Endothelial cell of umbilical vein (primary cell): ENCODE measurements at regions not wholly inside any gene's neighbourhood (a gene's known extent, or its start where the extent isn't known, plus 50 kb on each side); places are given as distances from the start of the nearest gene placed in this dataset.

Source experiments
- BruUV-seq: library from RNA; stranded (reverse); fragments of 400-500 nt; replicated peaks from 2 replicates; lab custom pipeline; 2021; lab: Mats Ljungman, UMichigan
- CTCF ChIA-PET: fragments of 300-600, 350-600 bp; sonication (Branson Sonifier 250); formaldehyde crosslinking; loops from one replicate; lab custom pipeline; 2021; ENCODE audit warnings: antibody characterized with exemption, inconsistent platforms; lab: Charles Lee
- POLR2A ChIA-PET: fragments of 300-600, 350-600 bp; sonication (Branson Sonifier 250); formaldehyde crosslinking; loops from one replicate; lab custom pipeline; 2021; ENCODE audit warnings: antibody characterized with exemption, inconsistent platforms; lab: Charles Lee
- DNase-seq: peaks from one replicate; pipeline ENCODE4 v3.0.0-alpha.2; 2011; ENCODE audit warnings: low read depth, low spot score
- FAIRE-seq: peaks from 2 replicates; lab custom pipeline; 2011; peaks lifted over from hg19 to GRCh38; lab: Jason Lieb, UNC
- H2AFZ ChIP-seq: 2 replicates; pipeline ENCODE4 v1.6.0; 2012; ENCODE audit warnings: low read depth, low read length, control low read depth, inconsistent platforms
- H3K27ac ChIP-seq: 2 replicates; pipeline ENCODE4 v1.5.1; 2011; ENCODE audit warnings: low read depth, mild to moderate bottlenecking, control low read depth, low read length, moderate library complexity; ENCODE audit not compliant: insufficient read depth
- H3K27me3 ChIP-seq, 2 experiments: 2 replicates each; pipeline versions ENCODE4 v1.6.0 to v1.6.1; 2011; ENCODE audit warnings: low read length in 2 of 2, mixed read lengths in 1 of 2; ENCODE audit not compliant: control insufficient read depth in 2 of 2, insufficient read depth in 2 of 2
- H3K36me3 ChIP-seq, 2 experiments: 2 replicates in 1 of 2; 3 replicates in 1 of 2; pipeline ENCODE4 v1.5.1; 2011; ENCODE audit warnings: low read length in 2 of 2, mild to moderate bottlenecking in 1 of 2, moderate library complexity in 1 of 2; ENCODE audit not compliant: control insufficient read depth in 2 of 2, insufficient read depth in 2 of 2; ENCODE audit errors: extremely low read depth in 1 of 2
- H3K4me1 ChIP-seq: 3 replicates; pipeline ENCODE4 v1.5.1; 2011; ENCODE audit warnings: mild to moderate bottlenecking, low read length; ENCODE audit not compliant: control insufficient read depth, insufficient read depth; ENCODE audit errors: extremely low read depth
- H3K4me2 ChIP-seq: 2 replicates; pipeline ENCODE4 v1.6.1; 2011; ENCODE audit warnings: low read length, control low read depth, mixed read lengths; ENCODE audit not compliant: insufficient read depth
- H3K4me3 ChIP-seq, 3 experiments: fragments of 200-600 bp in 1 of 3; sonication (generic), shearing (Covaris generic) in 1 of 3; replicated peaks in 1 of 3; 2 replicates each; pipeline ENCODE4 v1.5.1; 2011 to 2016; ENCODE audit warnings: control low read depth in 3 of 3, low read length in 3 of 3, mild to moderate bottlenecking in 2 of 3, inconsistent platforms in 1 of 3, low read depth in 1 of 3, moderate library complexity in 1 of 3; ENCODE audit not compliant: insufficient read depth in 1 of 3
- H3K79me2 ChIP-seq: 2 replicates; pipeline ENCODE4 v1.6.0; 2012; ENCODE audit warnings: low read length, inconsistent platforms; ENCODE audit not compliant: control insufficient read depth, insufficient read depth
- H3K9ac ChIP-seq: replicated peaks from 2 replicates; pipeline ENCODE3; 2011; ENCODE audit warnings: low read length, control low read depth; ENCODE audit not compliant: insufficient read depth; ENCODE audit errors: extremely low read depth
- H3K9me1 ChIP-seq: replicated peaks from 3 replicates; pipeline ENCODE4 v1.6.0; 2011; ENCODE audit warnings: mild to moderate bottlenecking, low read length; ENCODE audit not compliant: control insufficient read depth, insufficient read depth; ENCODE audit errors: extremely low read depth
- H3K9me3 ChIP-seq: replicated peaks from 2 replicates; pipeline ENCODE4 v1.5.1; 2012; ENCODE audit warnings: low read length, inconsistent platforms; ENCODE audit not compliant: control insufficient read depth, insufficient read depth
- H4K20me1 ChIP-seq: replicated peaks from 2 replicates; pipeline ENCODE3; 2011; ENCODE audit warnings: mild to moderate bottlenecking, low read length; ENCODE audit not compliant: control insufficient read depth, insufficient read depth; ENCODE audit errors: extremely low read depth
- EZH2 ChIP-seq: IDR thresholded peaks from 2 replicates; pipeline ENCODE4 v1.6.1; 2012; ENCODE audit warnings: borderline replicate concordance, low read depth, mild to moderate bottlenecking, moderate library complexity, low read length, inconsistent platforms; ENCODE audit not compliant: severe bottlenecking
- FOS ChIP-seq: IDR thresholded peaks from 2 replicates; pipeline ENCODE4 v1.6.1; 2011; ENCODE audit warnings: mild to moderate bottlenecking, low read length, moderate library complexity, borderline replicate concordance; ENCODE audit not compliant: insufficient read depth
- GATA2 ChIP-seq: IDR thresholded peaks from 2 replicates; pipeline ENCODE4 v1.7.0; 2011; ENCODE audit warnings: low read depth, mild to moderate bottlenecking, moderate library complexity, mixed read lengths, low read length; ENCODE audit not compliant: insufficient read length, insufficient read depth
- JUN ChIP-seq: IDR thresholded peaks from 2 replicates; pipeline ENCODE4 v1.6.1; 2011; ENCODE audit warnings: borderline replicate concordance, low read depth; ENCODE audit not compliant: insufficient read length, insufficient read depth
- MYC ChIP-seq: IDR thresholded peaks from one replicate; pipeline ENCODE4 v1.6.1; 2011; ENCODE audit warnings: mild to moderate bottlenecking, low read depth, low read length
- POLR2A ChIP-seq: IDR thresholded peaks from 2 replicates; pipeline ENCODE4 v1.6.1; 2012; ENCODE audit warnings: low read depth, mild to moderate bottlenecking, control low read depth, low read length
- POLR2AphosphoS5 ChIP-seq: IDR thresholded peaks from 2 replicates; pipeline ENCODE4 v1.6.1; 2012; ENCODE audit warnings: low read depth, mild to moderate bottlenecking, control low read depth, low read length, moderate library complexity; ENCODE audit not compliant: insufficient read depth
- dilution Hi-C: fragments of 300-500 bp; cut with MboI; formaldehyde crosslinking; loops from one replicate; pipeline ENCODE4 v1.15.0; 2019; ENCODE audit warnings: low sequenced_read_pairs; ENCODE audit not compliant: extremely low pct_ligation_motif_present
- intact Hi-C: fragments of 100-400 bp; cut with micrococcal nuclease; formaldehyde crosslinking; loops from one replicate; pipeline ENCODE4 v1.10.0; 2022
- TF ChIP-seq, protein P1 (sequence below), 2 donors: IDR thresholded peaks; 1 replicate in 1 of 2; 2 replicates in 1 of 2; pipeline ENCODE4 v1.5.1; 2011; ENCODE audit warnings: low read length in 2 of 2, mild to moderate bottlenecking in 2 of 2, moderate library complexity in 2 of 2, control low read depth in 1 of 2, inconsistent platforms in 1 of 2, low read depth in 1 of 2; ENCODE audit not compliant: insufficient read depth in 1 of 2; ENCODE audit errors: extremely low read depth in 1 of 2
- TF ChIP-seq, protein P2 (sequence below): IDR thresholded peaks from 2 replicates; pipeline ENCODE4 v1.6.1; 2011; ENCODE audit not compliant: insufficient read depth, insufficient read length

DNA sequence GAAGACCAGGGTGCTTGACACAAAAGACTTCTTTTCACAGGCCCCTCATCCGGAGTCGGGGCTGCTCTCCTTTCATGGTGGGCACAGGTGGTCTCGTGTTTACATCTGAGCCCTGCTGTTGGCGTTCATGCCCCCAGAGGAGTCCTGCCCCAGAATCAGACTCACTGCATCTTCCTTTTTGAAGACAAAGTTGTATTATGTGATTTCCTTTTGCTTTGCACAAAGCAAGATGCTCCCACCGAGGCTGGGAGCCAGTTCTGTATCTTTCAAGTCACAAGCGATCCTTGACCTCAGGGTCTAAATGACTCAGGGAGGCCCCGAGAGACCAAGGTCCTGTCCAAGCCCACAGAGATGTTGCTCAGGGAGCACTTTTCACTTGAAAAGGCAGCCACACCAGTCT lies 330.5 kb downstream of the THBS2 start:
- Histone ChIP-seq H3K36me3 (no peaks in the 10 kb centered on the region), H4K20me1 (no peaks in the 10 kb centered on the region), H3K79me2 (no peaks in the 10 kb centered on the region), H3K4me3 (no peak overlapping the region), H2AFZ (no peak overlapping the region), H3K27me3 (no peaks in the 10 kb centered on the region), H3K9me1 (no peaks in the 10 kb centered on the region), H3K9me3 (no peaks in the 10 kb centered on the region), H3K9ac (no peak overlapping the region), H3K4me2 (no peak overlapping the region), H3K27ac (no peak overlapping the region), H3K4me1 (no peaks in the 10 kb centered on the region)
- POLR2A ChIA-PET = no interaction called here
- CTCF ChIA-PET = no interaction called here
- dilution Hi-C loops = no loop called here
- intact Hi-C loops = no loop called here
- BruUV-seq = no TSS peak
- FAIRE-seq (no peak), DNase-seq (no peak)
- no peak for TF ChIP-seq JUN
- TF ChIP-seq GATA2 = no peak
- no peak for TF ChIP-seq EZH2
- TF ChIP-seq FOS = no peak
- TF ChIP-seq POLR2A = no peak
- no peak for TF ChIP-seq POLR2AphosphoS5
- TF ChIP-seq, protein P1, sequence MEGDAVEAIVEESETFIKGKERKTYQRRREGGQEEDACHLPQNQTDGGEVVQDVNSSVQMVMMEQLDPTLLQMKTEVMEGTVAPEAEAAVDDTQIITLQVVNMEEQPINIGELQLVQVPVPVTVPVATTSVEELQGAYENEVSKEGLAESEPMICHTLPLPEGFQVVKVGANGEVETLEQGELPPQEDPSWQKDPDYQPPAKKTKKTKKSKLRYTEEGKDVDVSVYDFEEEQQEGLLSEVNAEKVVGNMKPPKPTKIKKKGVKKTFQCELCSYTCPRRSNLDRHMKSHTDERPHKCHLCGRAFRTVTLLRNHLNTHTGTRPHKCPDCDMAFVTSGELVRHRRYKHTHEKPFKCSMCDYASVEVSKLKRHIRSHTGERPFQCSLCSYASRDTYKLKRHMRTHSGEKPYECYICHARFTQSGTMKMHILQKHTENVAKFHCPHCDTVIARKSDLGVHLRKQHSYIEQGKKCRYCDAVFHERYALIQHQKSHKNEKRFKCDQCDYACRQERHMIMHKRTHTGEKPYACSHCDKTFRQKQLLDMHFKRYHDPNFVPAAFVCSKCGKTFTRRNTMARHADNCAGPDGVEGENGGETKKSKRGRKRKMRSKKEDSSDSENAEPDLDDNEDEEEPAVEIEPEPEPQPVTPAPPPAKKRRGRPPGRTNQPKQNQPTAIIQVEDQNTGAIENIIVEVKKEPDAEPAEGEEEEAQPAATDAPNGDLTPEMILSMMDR (IDR thresholded peaks at IDR 0.05; ENCODE audit: extremely low read depth in 1 of 2, insufficient read depth in 1 of 2, low read depth in 1 of 2, low read length in 2 of 2) = no peak
- TF ChIP-seq, protein P2, sequence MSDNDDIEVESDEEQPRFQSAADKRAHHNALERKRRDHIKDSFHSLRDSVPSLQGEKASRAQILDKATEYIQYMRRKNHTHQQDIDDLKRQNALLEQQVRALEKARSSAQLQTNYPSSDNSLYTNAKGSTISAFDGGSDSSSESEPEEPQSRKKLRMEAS = no peak
- no peak for TF ChIP-seq MYC
